ENCODE measurements at regions not wholly inside any gene's neighbourhood (a gene's known extent, or its start where the extent isn't known, plus 50 kb on each side); places are given as distances from the start of the nearest gene placed in this dataset.

DNA sequence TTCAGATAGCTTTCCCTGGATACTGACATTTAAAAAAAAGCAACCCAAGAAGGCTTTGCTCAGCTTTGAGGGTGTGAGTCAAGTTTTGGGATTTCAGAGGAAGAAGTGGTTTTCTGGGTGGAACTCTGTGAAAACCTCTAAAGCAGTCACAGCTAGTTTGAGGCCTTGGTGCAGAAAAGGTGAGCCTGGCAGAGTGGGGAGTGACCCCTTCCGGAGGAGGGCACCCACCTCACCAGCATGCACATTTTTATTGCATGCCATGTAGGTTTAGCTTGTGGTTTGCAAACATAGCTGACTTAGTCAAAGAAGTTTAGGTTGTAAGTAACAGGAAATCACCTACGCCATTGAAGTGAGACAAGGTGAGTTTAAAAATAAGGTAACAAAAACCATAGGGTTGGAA is 146.8 kb upstream of the PMEPA1 start:
- H3K4me3 ChIP-seq (ENCODE audit: low read depth, low read length): no peak overlapping the region
- TF ChIP-seq POLR2A (IDR thresholded peaks at IDR 0.05; ENCODE audit: extremely low read depth, insufficient read length): no peak
- TF ChIP-seq, protein P1, sequence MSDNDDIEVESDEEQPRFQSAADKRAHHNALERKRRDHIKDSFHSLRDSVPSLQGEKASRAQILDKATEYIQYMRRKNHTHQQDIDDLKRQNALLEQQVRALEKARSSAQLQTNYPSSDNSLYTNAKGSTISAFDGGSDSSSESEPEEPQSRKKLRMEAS (IDR thresholded peaks at IDR 0.05; ENCODE audit: low read depth, low read length): no peak
- TF ChIP-seq, protein P2, sequence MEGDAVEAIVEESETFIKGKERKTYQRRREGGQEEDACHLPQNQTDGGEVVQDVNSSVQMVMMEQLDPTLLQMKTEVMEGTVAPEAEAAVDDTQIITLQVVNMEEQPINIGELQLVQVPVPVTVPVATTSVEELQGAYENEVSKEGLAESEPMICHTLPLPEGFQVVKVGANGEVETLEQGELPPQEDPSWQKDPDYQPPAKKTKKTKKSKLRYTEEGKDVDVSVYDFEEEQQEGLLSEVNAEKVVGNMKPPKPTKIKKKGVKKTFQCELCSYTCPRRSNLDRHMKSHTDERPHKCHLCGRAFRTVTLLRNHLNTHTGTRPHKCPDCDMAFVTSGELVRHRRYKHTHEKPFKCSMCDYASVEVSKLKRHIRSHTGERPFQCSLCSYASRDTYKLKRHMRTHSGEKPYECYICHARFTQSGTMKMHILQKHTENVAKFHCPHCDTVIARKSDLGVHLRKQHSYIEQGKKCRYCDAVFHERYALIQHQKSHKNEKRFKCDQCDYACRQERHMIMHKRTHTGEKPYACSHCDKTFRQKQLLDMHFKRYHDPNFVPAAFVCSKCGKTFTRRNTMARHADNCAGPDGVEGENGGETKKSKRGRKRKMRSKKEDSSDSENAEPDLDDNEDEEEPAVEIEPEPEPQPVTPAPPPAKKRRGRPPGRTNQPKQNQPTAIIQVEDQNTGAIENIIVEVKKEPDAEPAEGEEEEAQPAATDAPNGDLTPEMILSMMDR (IDR thresholded peaks at IDR 0.05; ENCODE audit: low read depth, low read length): no peak
- TF ChIP-seq MYC (IDR thresholded peaks at IDR 0.05; ENCODE audit: low read depth, low read length): no peak
- DNase-seq (ENCODE audit: low read depth): no peak

DNA sequence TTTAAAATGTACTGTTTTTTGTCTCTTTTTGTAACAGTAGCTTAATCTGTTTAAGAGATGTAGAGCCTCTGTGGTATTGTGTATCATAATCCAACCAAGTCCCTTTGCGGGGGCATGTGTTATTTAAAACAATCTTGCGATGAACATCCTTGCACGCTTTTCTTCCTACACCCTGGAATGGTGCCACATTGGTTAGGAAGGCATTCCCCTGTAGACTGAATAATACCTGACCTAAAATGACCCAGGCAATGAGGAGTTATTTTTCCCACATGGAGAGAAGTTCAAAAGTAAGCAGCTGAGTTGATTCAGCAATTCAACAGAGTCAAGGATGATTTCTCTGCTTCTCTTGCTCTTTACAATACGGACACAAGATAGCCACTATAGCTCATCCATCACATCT is 142.0 kb upstream of the PMEPA1 start:
- TF ChIP-seq, protein P1 (IDR thresholded peaks at IDR 0.05; ENCODE audit: low read depth, low read length): no peak
- TF ChIP-seq, protein P2 (IDR thresholded peaks at IDR 0.05; ENCODE audit: low read depth, low read length): no peak
- TF ChIP-seq POLR2A (IDR thresholded peaks at IDR 0.05; ENCODE audit: extremely low read depth, insufficient read length): no peak
- no peak for TF ChIP-seq MYC (IDR thresholded peaks at IDR 0.05; ENCODE audit: low read depth, low read length)
- DNase-seq (ENCODE audit: low read depth): no peak
- H3K4me3 ChIP-seq (ENCODE audit: low read depth, low read length): no peak overlapping the region

DNA sequence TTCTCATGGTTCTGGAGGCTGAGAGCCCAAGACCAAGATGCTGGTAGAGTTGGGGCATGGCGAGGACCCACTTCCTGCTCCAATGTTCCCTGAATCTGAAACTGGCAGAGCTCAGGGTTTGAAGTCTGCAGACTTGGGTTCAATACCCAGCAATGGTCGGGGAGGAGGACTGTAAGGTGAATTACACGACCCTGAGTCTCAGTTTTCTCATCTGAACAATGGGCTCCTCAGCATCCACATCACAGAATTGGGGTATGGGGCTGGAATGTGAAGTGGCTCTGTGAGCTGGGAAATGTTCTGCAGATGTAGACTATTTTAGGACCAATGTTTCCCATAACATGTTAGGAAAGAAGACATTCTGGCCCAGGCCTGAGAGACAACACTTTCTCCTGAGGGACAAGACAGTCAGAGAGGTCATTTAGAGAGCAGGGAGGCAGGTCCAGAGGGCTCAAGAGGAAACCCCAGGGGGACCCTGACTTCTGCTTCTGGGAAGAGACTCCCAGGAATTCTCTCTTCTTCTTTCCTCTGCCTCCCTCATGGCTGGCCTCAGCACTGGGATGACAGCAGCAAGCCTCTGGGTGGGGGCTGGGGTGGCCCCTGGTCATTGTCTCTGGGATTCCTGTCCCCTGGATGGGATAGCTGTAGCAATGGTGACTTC is 141.3 kb upstream of the PMEPA1 start:
- TF ChIP-seq POLR2A (IDR thresholded peaks at IDR 0.05; ENCODE audit: extremely low read depth, insufficient read length) (no peak), MYC (IDR thresholded peaks at IDR 0.05; ENCODE audit: low read depth, low read length) (no peak)
- TF ChIP-seq, protein P1 (IDR thresholded peaks at IDR 0.05; ENCODE audit: low read depth, low read length): no peak
- TF ChIP-seq, protein P2 (IDR thresholded peaks at IDR 0.05; ENCODE audit: low read depth, low read length): no peak
- no peak overlapping the region for H3K4me3 ChIP-seq (ENCODE audit: low read depth, low read length)
- no peak for DNase-seq (ENCODE audit: low read depth)

DNA sequence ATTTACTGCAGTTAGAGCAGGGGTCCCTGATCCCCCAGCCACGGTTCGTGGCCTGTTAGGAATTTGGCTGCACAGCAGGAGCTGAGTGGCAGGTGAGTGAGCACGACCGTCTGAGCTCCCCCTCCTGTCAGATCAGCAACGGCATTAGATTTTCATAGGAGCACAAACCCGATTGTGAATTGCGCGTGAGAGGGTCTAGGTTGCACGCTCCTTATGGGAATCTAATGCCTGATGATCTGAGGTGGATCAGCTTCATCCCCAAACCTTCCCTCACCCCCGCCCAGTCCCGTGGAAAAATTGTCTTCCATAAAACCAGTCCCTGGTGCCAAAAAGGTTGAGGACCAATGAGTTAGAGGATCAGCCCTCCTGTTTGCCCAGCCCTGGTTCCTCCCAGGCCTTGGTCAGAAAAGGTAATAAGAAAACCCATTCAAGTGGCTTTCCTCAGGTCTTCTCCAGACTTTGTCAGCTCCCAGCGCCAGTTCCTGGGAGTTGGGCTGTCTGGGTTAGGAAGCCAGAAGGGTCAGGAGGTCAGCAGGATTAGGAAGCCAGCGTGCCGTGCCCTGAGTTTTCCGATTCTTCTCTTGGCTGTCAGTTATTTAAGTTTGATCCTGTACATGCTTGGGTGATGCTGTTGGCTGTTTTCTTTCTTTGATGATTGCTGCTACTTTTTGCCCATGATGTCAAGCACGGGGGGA is 139.9 kb upstream of the PMEPA1 start:
- TF ChIP-seq POLR2A (IDR thresholded peaks at IDR 0.05; ENCODE audit: extremely low read depth, insufficient read length): no peak
- TF ChIP-seq MYC (IDR thresholded peaks at IDR 0.05; ENCODE audit: low read depth, low read length): no peak
- TF ChIP-seq, protein P2 (IDR thresholded peaks at IDR 0.05; ENCODE audit: low read depth, low read length): no peak
- TF ChIP-seq, protein P1 (IDR thresholded peaks at IDR 0.05; ENCODE audit: low read depth, low read length): no peak
- H3K4me3 ChIP-seq (ENCODE audit: low read depth, low read length): no peak overlapping the region
- DNase-seq (ENCODE audit: low read depth): no peak

DNA sequence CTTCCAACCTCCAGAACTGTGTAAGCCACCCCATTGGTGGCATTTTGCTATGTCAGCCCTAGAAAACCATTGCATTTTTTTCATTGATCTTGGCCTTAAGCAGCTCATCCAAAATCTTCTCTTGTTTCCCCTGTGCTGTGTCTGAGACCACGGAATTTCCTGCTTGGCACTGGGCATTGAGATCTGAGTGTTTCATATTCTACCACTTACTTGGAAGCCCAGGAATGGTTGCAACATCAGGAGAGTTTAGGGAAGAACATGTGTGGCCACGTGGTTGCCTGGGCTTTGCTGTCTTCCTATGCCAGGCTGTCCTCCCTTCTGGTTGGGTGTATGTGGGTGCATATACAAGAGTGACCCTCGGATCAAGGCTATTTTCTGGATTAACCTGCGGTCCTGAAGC is 139.3 kb upstream of the PMEPA1 start:
- DNase-seq (ENCODE audit: low read depth): no peak
- TF ChIP-seq, protein P2 (IDR thresholded peaks at IDR 0.05; ENCODE audit: low read depth, low read length): no peak
- TF ChIP-seq, protein P1 (IDR thresholded peaks at IDR 0.05; ENCODE audit: low read depth, low read length): no peak
- TF ChIP-seq MYC (IDR thresholded peaks at IDR 0.05; ENCODE audit: low read depth, low read length) (no peak), POLR2A (IDR thresholded peaks at IDR 0.05; ENCODE audit: extremely low read depth, insufficient read length) (no peak)
- H3K4me3 ChIP-seq (ENCODE audit: low read depth, low read length): no peak overlapping the region

Data from NB4 (cell line).